ENCODE measurements at regions not wholly inside any gene's neighbourhood (a gene's known extent, or its start where the extent isn't known, plus 50 kb on each side); places are given as distances from the start of the nearest gene placed in this dataset.

GRCh38 chr10:30197186-30197585 is 137.8 kb upstream of the JCAD start:
- no peak for TF ChIP-seq CTCF (IDR thresholded peaks at IDR 0.05)
- TF ChIP-seq TP53 (CRISPR knock-in tag; IDR thresholded peaks at IDR 0.05): no peak
- no peak for TF ChIP-seq E2F5 (CRISPR knock-in tag; IDR thresholded peaks at IDR 0.05)
- TF ChIP-seq ZNF121 (CRISPR knock-in tag; IDR thresholded peaks at IDR 0.05): no peak
- TF ChIP-seq E2F4 (CRISPR knock-in tag; IDR thresholded peaks at IDR 0.05; ENCODE audit: borderline replicate concordance, low read depth): no peak
- no peak for TF ChIP-seq SP1 (CRISPR knock-in tag; conservative IDR thresholded peaks at IDR 0.05)
